ENCODE measurements at regions not wholly inside any gene's neighbourhood (a gene's known extent, or its start where the extent isn't known, plus 50 kb on each side); places are given as distances from the start of the nearest gene placed in this dataset.

- no peak overlapping the region for H2BK120ac ChIP-seq (ENCODE audit: low read depth, low read length)
- no peak overlapping the region for H2AFZ ChIP-seq (ENCODE audit: low read length)
- no peak overlapping the region for H3K4me3 ChIP-seq (ENCODE audit: low read length in 2 of 2)
- no peak overlapping the region for H3K9ac ChIP-seq (ENCODE audit: low read depth, low read length, poor library complexity)
- no peaks in the 10 kb centered on the region for H3K4me1 ChIP-seq (ENCODE audit: control insufficient read depth in 2 of 2, insufficient read depth in 1 of 2, low read depth in 1 of 2, low read length in 2 of 2)
- no CpG with 5 or more reads among the region's 2 CpGs for WGBS, 2 donors (ENCODE audit: extremely low coverage in 2 of 2, insufficient read length in 2 of 2, insufficient replicate concordance in 1 of 2)
- H4K8ac ChIP-seq (ENCODE audit: low read depth, low read length): no peak overlapping the region
- H3K4ac ChIP-seq (ENCODE audit: low read length): no peak overlapping the region
- H2BK15ac ChIP-seq (ENCODE audit: low read length): no peak overlapping the region
- H3K27me3 ChIP-seq (ENCODE audit: control insufficient read depth in 3 of 3, insufficient read depth in 3 of 3, low read depth in 1 of 3, low read length in 3 of 3): no peaks in the 10 kb centered on the region
- no peak overlapping the region for H2AK5ac ChIP-seq (ENCODE audit: low read depth, low read length)
- H2BK5ac ChIP-seq (ENCODE audit: low read length): no peak overlapping the region
- H3K27ac ChIP-seq (replicated peaks; ENCODE audit: low read length): no peak overlapping the region
- DNase-seq (ENCODE audit: low spot score): no peak
- no peak overlapping the region for H3K23ac ChIP-seq (ENCODE audit: low read depth, low read length, poor library complexity)
- H4K91ac ChIP-seq (ENCODE audit: low read depth, low read length, poor library complexity): no peak overlapping the region
- no peak overlapping the region for H3K18ac ChIP-seq (ENCODE audit: low read length)
- H3K36me3 ChIP-seq (replicated peaks in 1 of 2; ENCODE audit: control insufficient read depth in 2 of 2, insufficient read depth in 2 of 2, low read length in 2 of 2): no peaks in the 10 kb centered on the region
- no peak overlapping the region for H2BK12ac ChIP-seq (ENCODE audit: low read length)
- H3K14ac ChIP-seq (ENCODE audit: low read length): no peak overlapping the region
- H3K4me2 ChIP-seq (ENCODE audit: insufficient read depth, low read length, poor library complexity, severe bottlenecking): no peak overlapping the region
- H3K9me3 ChIP-seq (replicated peaks in 1 of 2; ENCODE audit: control insufficient read depth in 2 of 2, insufficient read depth in 1 of 2, low read depth in 1 of 2, low read length in 2 of 2): no peaks in the 10 kb centered on the region
- H3K79me1 ChIP-seq (ENCODE audit: low read depth, low read length): no peaks in the 10 kb centered on the region
Observed at GRCh38 chr9:103545260-103545659, 548.8 kb upstream of the SMC2 start.

- Histone ChIP-seq H3K18ac (ENCODE audit: low read length) (no peak overlapping the region), H3K23ac (ENCODE audit: low read depth, low read length, poor library complexity) (no peak overlapping the region), H3K27ac (replicated peaks; ENCODE audit: low read length) (no peak overlapping the region), H2BK12ac (ENCODE audit: low read length) (no peak overlapping the region), H3K9me3 (replicated peaks in 1 of 2; ENCODE audit: control insufficient read depth in 2 of 2, insufficient read depth in 1 of 2, low read depth in 1 of 2, low read length in 2 of 2) (no peaks in the 10 kb centered on the region), H3K36me3 (replicated peaks in 1 of 2; ENCODE audit: control insufficient read depth in 2 of 2, insufficient read depth in 2 of 2, low read length in 2 of 2) (no peaks in the 10 kb centered on the region), H3K14ac (ENCODE audit: low read length) (no peak overlapping the region), H4K91ac (ENCODE audit: low read depth, low read length, poor library complexity) (no peak overlapping the region), H2BK15ac (ENCODE audit: low read length) (no peak overlapping the region), H3K4me3 (ENCODE audit: low read length in 2 of 2) (no peak overlapping the region), H3K4me2 (ENCODE audit: insufficient read depth, low read length, poor library complexity, severe bottlenecking) (no peak overlapping the region), H3K27me3 (ENCODE audit: control insufficient read depth in 3 of 3, insufficient read depth in 3 of 3, low read depth in 1 of 3, low read length in 3 of 3) (no peaks in the 10 kb centered on the region), H3K9ac (ENCODE audit: low read depth, low read length, poor library complexity) (no peak overlapping the region), H2AFZ (ENCODE audit: low read length) (no peak overlapping the region), H2BK5ac (ENCODE audit: low read length) (no peak overlapping the region), H3K4me1 (ENCODE audit: control insufficient read depth in 2 of 2, insufficient read depth in 1 of 2, low read depth in 1 of 2, low read length in 2 of 2) (no peaks in the 10 kb centered on the region), H3K79me1 (ENCODE audit: low read depth, low read length) (no peaks in the 10 kb centered on the region), H3K4ac (ENCODE audit: low read length) (no peak overlapping the region), H2AK5ac (ENCODE audit: low read depth, low read length) (no peak overlapping the region), H4K8ac (ENCODE audit: low read depth, low read length) (no peak overlapping the region), H2BK120ac (ENCODE audit: low read depth, low read length) (no peak overlapping the region)
- DNase-seq (ENCODE audit: low spot score): no peak
- no CpG with 5 or more reads among the region's 1 CpG for WGBS, 2 donors (ENCODE audit: extremely low coverage in 2 of 2, insufficient read length in 2 of 2, insufficient replicate concordance in 1 of 2)
Observed at GRCh38 chr9:103552712-103553111, 541.4 kb upstream of the SMC2 start.

GRCh38 chr9:103574056-103574455, 520.1 kb upstream of the SMC2 start:
- Histone ChIP-seq H3K79me1 (ENCODE audit: low read depth, low read length) (no peaks in the 10 kb centered on the region), H3K4ac (ENCODE audit: low read length) (no peak overlapping the region), H3K9ac (ENCODE audit: low read depth, low read length, poor library complexity) (no peak overlapping the region), H2BK12ac (ENCODE audit: low read length) (no peak overlapping the region), H2BK15ac (ENCODE audit: low read length) (no peak overlapping the region), H3K27ac (replicated peaks; ENCODE audit: low read length) (no peak overlapping the region), H2AFZ (ENCODE audit: low read length) (no peak overlapping the region), H4K91ac (ENCODE audit: low read depth, low read length, poor library complexity) (no peak overlapping the region), H3K9me3 (replicated peaks in 1 of 2; ENCODE audit: control insufficient read depth in 2 of 2, insufficient read depth in 1 of 2, low read depth in 1 of 2, low read length in 2 of 2) (no peaks in the 10 kb centered on the region), H3K4me1 (ENCODE audit: control insufficient read depth in 2 of 2, insufficient read depth in 1 of 2, low read depth in 1 of 2, low read length in 2 of 2) (no peaks in the 10 kb centered on the region), H4K8ac (ENCODE audit: low read depth, low read length) (no peak overlapping the region), H3K4me3 (ENCODE audit: low read length in 2 of 2) (no peak overlapping the region), H3K36me3 (replicated peaks in 1 of 2; ENCODE audit: control insufficient read depth in 2 of 2, insufficient read depth in 2 of 2, low read length in 2 of 2) (no peaks in the 10 kb centered on the region), H3K18ac (ENCODE audit: low read length) (no peak overlapping the region), H3K14ac (ENCODE audit: low read length) (no peak overlapping the region), H3K4me2 (ENCODE audit: insufficient read depth, low read length, poor library complexity, severe bottlenecking) (no peak overlapping the region), H2BK120ac (ENCODE audit: low read depth, low read length) (no peak overlapping the region), H3K23ac (ENCODE audit: low read depth, low read length, poor library complexity) (no peak overlapping the region), H2AK5ac (ENCODE audit: low read depth, low read length) (no peak overlapping the region), H3K27me3 (ENCODE audit: control insufficient read depth in 3 of 3, insufficient read depth in 3 of 3, low read depth in 1 of 3, low read length in 3 of 3) (no peaks in the 10 kb centered on the region), H2BK5ac (ENCODE audit: low read length) (no peak overlapping the region)
- DNase-seq (ENCODE audit: low spot score): no peak

- no peak overlapping the region for H2BK120ac ChIP-seq (ENCODE audit: low read depth, low read length)
- no peaks in the 10 kb centered on the region for H3K9me3 ChIP-seq (replicated peaks in 1 of 2; ENCODE audit: control insufficient read depth in 2 of 2, insufficient read depth in 1 of 2, low read depth in 1 of 2, low read length in 2 of 2)
- H3K23ac ChIP-seq (ENCODE audit: low read depth, low read length, poor library complexity): no peak overlapping the region
- no peak overlapping the region for H3K4me3 ChIP-seq (ENCODE audit: low read length in 2 of 2)
- no CpG with 5 or more reads among the region's 6 CpGs for WGBS, 2 donors (ENCODE audit: extremely low coverage in 2 of 2, insufficient read length in 2 of 2, insufficient replicate concordance in 1 of 2)
- DNase-seq (ENCODE audit: low spot score): no peak
- no peak overlapping the region for H3K4ac ChIP-seq (ENCODE audit: low read length)
- no peak overlapping the region for H2BK15ac ChIP-seq (ENCODE audit: low read length)
- H2BK5ac ChIP-seq (ENCODE audit: low read length): no peak overlapping the region
- H3K9ac ChIP-seq (ENCODE audit: low read depth, low read length, poor library complexity): no peak overlapping the region
- no peak overlapping the region for H4K8ac ChIP-seq (ENCODE audit: low read depth, low read length)
- H3K36me3 ChIP-seq (replicated peaks in 1 of 2; ENCODE audit: control insufficient read depth in 2 of 2, insufficient read depth in 2 of 2, low read length in 2 of 2): no peaks in the 10 kb centered on the region
- no peak overlapping the region for H3K27ac ChIP-seq (replicated peaks; ENCODE audit: low read length)
- H3K4me2 ChIP-seq (ENCODE audit: insufficient read depth, low read length, poor library complexity, severe bottlenecking): no peak overlapping the region
- H4K91ac ChIP-seq (ENCODE audit: low read depth, low read length, poor library complexity): no peak overlapping the region
- H2AFZ ChIP-seq (ENCODE audit: low read length): no peak overlapping the region
- no peak overlapping the region for H3K18ac ChIP-seq (ENCODE audit: low read length)
- H3K14ac ChIP-seq (ENCODE audit: low read length): no peak overlapping the region
- H3K27me3 ChIP-seq (ENCODE audit: control insufficient read depth in 3 of 3, insufficient read depth in 3 of 3, low read depth in 1 of 3, low read length in 3 of 3): no peaks in the 10 kb centered on the region
- H3K4me1 ChIP-seq (ENCODE audit: control insufficient read depth in 2 of 2, insufficient read depth in 1 of 2, low read depth in 1 of 2, low read length in 2 of 2): no peaks in the 10 kb centered on the region
- no peak overlapping the region for H2AK5ac ChIP-seq (ENCODE audit: low read depth, low read length)
- H2BK12ac ChIP-seq (ENCODE audit: low read length): no peak overlapping the region
- H3K79me1 ChIP-seq (ENCODE audit: low read depth, low read length): no peaks in the 10 kb centered on the region
Observed at GRCh38 chr9:103586721-103587120, 507.4 kb upstream of the SMC2 start.
